ENCODE measurements at regions not wholly inside any gene's neighbourhood (a gene's known extent, or its start where the extent isn't known, plus 50 kb on each side); places are given as distances from the start of the nearest gene placed in this dataset.

DNA sequence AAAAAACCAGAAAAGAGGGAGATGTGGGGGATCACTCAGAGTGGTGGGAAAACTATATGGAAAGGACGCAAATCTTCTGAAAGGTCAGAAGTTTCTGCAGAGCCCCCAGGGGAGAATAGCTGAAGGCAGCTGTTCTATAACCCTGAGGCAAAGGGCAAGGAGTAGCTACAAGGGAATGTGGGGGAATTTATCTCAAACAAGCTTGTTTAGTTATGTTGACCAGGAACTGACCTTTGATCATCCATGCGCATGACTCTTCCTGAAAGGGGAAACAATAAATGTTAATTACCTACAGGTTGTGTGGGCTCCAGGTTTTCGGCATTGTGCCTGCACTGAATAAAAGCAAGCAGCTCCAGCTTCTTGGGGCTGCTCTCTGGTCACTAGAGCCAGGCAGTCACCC lies 968.5 kb downstream of the AACS start:
- no peak for TF ChIP-seq CTCF (IDR thresholded peaks at IDR 0.05; ENCODE audit: low read depth, low read length)
- no peak for TF ChIP-seq MYC (IDR thresholded peaks at IDR 0.05; ENCODE audit: low read depth, low read length)
- no peak for TF ChIP-seq POLR2A (IDR thresholded peaks at IDR 0.05; ENCODE audit: extremely low read depth, insufficient read length)
